PC-3 (cell line): ENCODE measurements at regions not wholly inside any gene's neighbourhood (a gene's known extent, or its start where the extent isn't known, plus 50 kb on each side); places are given as distances from the start of the nearest gene placed in this dataset.

Experiments
- ATAC-seq: fragments of 200-7000 bp; cut with Tn5 transposase; 2 replicates; pipeline ENCODE4 v1.9.1; 2020; ENCODE audit warnings: mild to moderate bottlenecking, moderate library complexity
- BruUV-seq: library from RNA; stranded (reverse); fragments of 400-500 nt; replicated peaks from 2 replicates; lab custom pipeline; 2021; lab: Mats Ljungman, UMichigan
- CTCF ChIA-PET: fragments of 300-600 bp; sonication (Branson Sonifier 250); formaldehyde crosslinking; loops from one replicate; lab custom pipeline; 2022; ENCODE audit warnings: antibody characterized with exemption; lab: Charles Lee
- POLR2A ChIA-PET: fragments of 300-600 bp; sonication (Branson Sonifier 250); formaldehyde crosslinking; loops from one replicate; lab custom pipeline; 2022; ENCODE audit warnings: antibody characterized with exemption; ENCODE audit not compliant: unreplicated experiment; lab: Charles Lee
- DNase-seq: peaks from one replicate; pipeline ENCODE4 v3.0.0-alpha.2; 2015
- H2AFZ ChIP-seq: fragments of 300-600 bp; sonication (generic); 2 replicates; pipeline ENCODE4 v1.6.0; 2016; ENCODE audit warnings: antibody characterized with exemption, low read length
- H3F3A ChIP-seq: fragments of 300-600 bp; sonication (generic); one replicate; pipeline ENCODE4 v1.6.0; 2017; ENCODE audit warnings: antibody characterized with exemption, low read length, control low read depth, mild to moderate bottlenecking; ENCODE audit not compliant: unreplicated experiment
- H3K27ac ChIP-seq: fragments of 300-600 bp; sonication (generic); 2 replicates; pipeline ENCODE4 v1.5.1; 2016; ENCODE audit warnings: mild to moderate bottlenecking, low read length
- H3K27me3 ChIP-seq: fragments of 300-600 bp; sonication (generic); 2 replicates; pipeline ENCODE4 v1.6.1; 2016; ENCODE audit warnings: low read length, mixed read lengths
- H3K36me3 ChIP-seq: fragments of 300-600 bp; sonication (generic); 2 replicates; pipeline ENCODE4 v1.6.1; 2016; ENCODE audit warnings: low read depth, mixed run types, low read length, mixed read lengths
- H3K4me1 ChIP-seq: fragments of 300-600 bp; sonication (generic); 2 replicates; pipeline ENCODE4 v1.5.1; 2016; ENCODE audit warnings: low read length; ENCODE audit not compliant: insufficient read depth
- H3K4me2 ChIP-seq: fragments of 300-600 bp; sonication (generic); 2 replicates; pipeline ENCODE4 v1.6.0; 2016; ENCODE audit warnings: low read length
- H3K4me3 ChIP-seq: fragments of 300-600 bp; sonication (generic); 2 replicates; pipeline ENCODE4 v1.5.1; 2016; ENCODE audit warnings: mild to moderate bottlenecking, low read length, mixed read lengths
- H3K79me2 ChIP-seq: fragments of 300-600 bp; sonication (generic); 2 replicates; pipeline ENCODE4 v1.6.1; 2017; ENCODE audit warnings: low read length, mixed read lengths
- H3K9ac ChIP-seq: fragments of 300-600 bp; sonication (generic); 2 replicates; pipeline ENCODE4 v1.6.0; 2016; ENCODE audit warnings: mild to moderate bottlenecking, low read length
- H3K9me2 ChIP-seq: fragments of 300-600 bp; sonication (generic); replicated peaks from 2 replicates; pipeline ENCODE4 v1.6.1; 2016; ENCODE audit warnings: mixed run types, low read length, mixed read lengths
- H3K9me3 ChIP-seq: fragments of 300-600 bp; sonication (generic); 2 replicates; pipeline ENCODE4 v1.6.1; 2016; ENCODE audit warnings: low read length, mixed read lengths
- H4K20me1 ChIP-seq: fragments of 300-600 bp; sonication (generic); 2 replicates; pipeline ENCODE4 v1.6.1; 2016; ENCODE audit warnings: low read length, mixed read lengths
- CTCF ChIP-seq: fragments of 300-600 bp; sonication (generic); conservative IDR thresholded peaks from 2 replicates; pipeline ENCODE4 v1.5.1; 2017; ENCODE audit warnings: antibody characterized with exemption, low read depth, mild to moderate bottlenecking, low read length
- EZH2 ChIP-seq: fragments of 300-600 bp; sonication (generic); IDR thresholded peaks from one replicate; pipeline ENCODE4 v1.6.1; 2017; ENCODE audit warnings: antibody characterized with exemption, mild to moderate bottlenecking, low read length; ENCODE audit not compliant: unreplicated experiment
- EZH2phosphoT487 ChIP-seq: fragments of 300-600 bp; sonication (generic); IDR thresholded peaks from 2 replicates; pipeline ENCODE4 v1.6.1; 2018; ENCODE audit warnings: mild to moderate bottlenecking, antibody characterized with exemption, low read length, borderline replicate concordance
- intact Hi-C: fragments of 100-400 bp; cut with micrococcal nuclease; formaldehyde crosslinking; loops from 2 replicates; pipeline ENCODE4 v1.9.0; 2023

- DNase-seq: peak; percentile 15
- intact Hi-C loops: no loop called here
- no TSS peak for BruUV-seq
These were observed 764.7 kb downstream of the MTRR start for GRCh38 chr5:8633696-8634095.

GRCh38 chr5:8634219-8634618 is 765.3 kb downstream of the MTRR start:
- Histone ChIP-seq H3K79me2 (no peaks in the 10 kb centered on the region), H3K4me1 (no peaks in the 10 kb centered on the region), H3K9me3 (no peaks in the 10 kb centered on the region), H3K9ac (no peak overlapping the region), H3K27ac (no peak overlapping the region), H2AFZ (no peak overlapping the region), H3K27me3 (no peaks in the 10 kb centered on the region), H3K4me2 (no peak overlapping the region), H3K4me3 (no peak overlapping the region), H4K20me1 (no peaks in the 10 kb centered on the region), H3F3A (no peaks in the 10 kb centered on the region), H3K36me3 (no peaks in the 10 kb centered on the region), H3K9me2 (no peaks in the 10 kb centered on the region)
- intact Hi-C loops: no loop called here
- BruUV-seq: no TSS peak
- DNase-seq (no peak), ATAC-seq (no peak)
- CTCF ChIA-PET: no interaction called here
- TF ChIP-seq EZH2 (no peak), CTCF (no peak)
- POLR2A ChIA-PET: no interaction called here

More at GRCh38 chr5:8633696-8634095, 764.7 kb downstream of the MTRR start:
- ChIA-PET CTCF (no interaction called here), POLR2A (no interaction called here)
- Histone ChIP-seq H4K20me1 (no peaks in the 10 kb centered on the region), H3K9ac (no peak overlapping the region), H3K9me2 (no peaks in the 10 kb centered on the region), H2AFZ (no peak overlapping the region), H3K4me2 (no peak overlapping the region), H3K36me3 (no peaks in the 10 kb centered on the region), H3K9me3 (no peaks in the 10 kb centered on the region), H3K79me2 (no peaks in the 10 kb centered on the region), H3K4me3 (no peak overlapping the region), H3K4me1 (no peaks in the 10 kb centered on the region), H3K27me3 (no peaks in the 10 kb centered on the region), H3K27ac (no peak overlapping the region; the same call in 1 of the 2 replicates), H3F3A (no peaks in the 10 kb centered on the region)
- TF ChIP-seq EZH2: no peak
- TF ChIP-seq CTCF: no peak
- TF ChIP-seq EZH2phosphoT487: no peak
- ATAC-seq: no peak; the same call in 1 of the 2 replicates

GRCh38 chr5:8641786-8642505 is 773.0 kb downstream of the MTRR start:
- Histone ChIP-seq H3K36me3 (no peaks in the 10 kb centered on the region), H3K4me1 (peaks cover 6% of the 10 kb centered on the region; the same call in 1 of the 2 replicates), H4K20me1 (no peaks in the 10 kb centered on the region), H3K4me3 (no peak overlapping the region), H3K27ac (no peak overlapping the region), H3K9me2 (no peaks in the 10 kb centered on the region), H3K9me3 (no peaks in the 10 kb centered on the region), H2AFZ (no peak overlapping the region), H3K4me2 (no peak overlapping the region), H3K79me2 (no peaks in the 10 kb centered on the region), H3F3A (no peaks in the 10 kb centered on the region), H3K9ac (no peak overlapping the region), H3K27me3 (no peaks in the 10 kb centered on the region)
- intact Hi-C loops: no loop called here
- no TSS peak for BruUV-seq
- DNase-seq (no peak), ATAC-seq (no peak)
- TF ChIP-seq CTCF (no peak), EZH2phosphoT487 (no peak), EZH2 (no peak)
- ChIA-PET POLR2A (no interaction called here), CTCF (no interaction called here)
